CD4-positive, alpha-beta memory T cell (primary cell): ENCODE measurements at regions not wholly inside any gene's neighbourhood (a gene's known extent, or its start where the extent isn't known, plus 50 kb on each side); places are given as distances from the start of the nearest gene placed in this dataset.

Experiments used
- CTCF ChIA-PET: fragments of 350-600 bp; sonication (Branson Sonifier 250); formaldehyde crosslinking; loops from one replicate; lab custom pipeline; 2021; ENCODE audit warnings: inconsistent platforms; ENCODE audit not compliant: partially characterized antibody; lab: Charles Lee
- POLR2A ChIA-PET: fragments of 350-600 bp; sonication (Branson Sonifier 250); formaldehyde crosslinking; loops from one replicate; lab custom pipeline; 2021; ENCODE audit not compliant: partially characterized antibody; lab: Charles Lee
- DNase-seq, 5 donors: peaks; one replicate each; pipeline versions ENCODE4 v3.0.0 to v3.0.0-alpha.2; 2020 to 2022; ENCODE audit warnings: mixed read lengths in 1 of 5
- H3K27ac ChIP-seq: one replicate; pipeline ENCODE4 v1.7.0; 2013; ENCODE audit warnings: low read depth, low read length
- H3K27me3 ChIP-seq: 2 replicates; pipeline ENCODE4 v1.7.0; 2013; ENCODE audit warnings: mild to moderate bottlenecking, low read length, moderate library complexity; ENCODE audit not compliant: insufficient read depth
- H3K36me3 ChIP-seq: 2 replicates; pipeline ENCODE4 v1.7.0; 2013; ENCODE audit warnings: mild to moderate bottlenecking, low read length, moderate library complexity; ENCODE audit not compliant: insufficient read depth
- H3K4me1 ChIP-seq: 2 replicates; pipeline ENCODE4 v1.7.0; 2013; ENCODE audit warnings: mild to moderate bottlenecking, low read length, moderate library complexity; ENCODE audit not compliant: insufficient read depth
- H3K4me3 ChIP-seq, 2 donors: one replicate each; pipeline ENCODE4 v1.7.0; 2013; ENCODE audit warnings: low read length in 2 of 2, mild to moderate bottlenecking in 1 of 2
- H3K9me3 ChIP-seq, 2 donors: one replicate each; pipeline ENCODE4 v1.7.0; 2013; ENCODE audit warnings: low read length in 2 of 2, control low read depth in 1 of 2; ENCODE audit not compliant: control insufficient read depth in 1 of 2
- H3K27ac Mint-ChIP-seq, 7 donors: one replicate each; pipeline ENCODE4 v1.8.0; 2020 to 2021; ENCODE audit warnings: mixed read lengths in 7 of 7, mild to moderate bottlenecking in 6 of 7, inconsistent platforms in 3 of 7, moderate library complexity in 3 of 7
- H3K27me3 Mint-ChIP-seq, 2 donors: one replicate each; pipeline ENCODE4 v1.8.0; 2020 to 2021; ENCODE audit warnings: mixed read lengths in 2 of 2
- H3K36me3 Mint-ChIP-seq, 2 donors: one replicate each; pipeline ENCODE4 v1.8.0; 2020 to 2021; ENCODE audit warnings: mixed read lengths in 2 of 2, inconsistent platforms in 1 of 2, mild to moderate bottlenecking in 1 of 2
- H3K4me1 Mint-ChIP-seq, 4 donors: one replicate each; pipeline ENCODE4 v1.8.0; 2020 to 2021; ENCODE audit warnings: mixed read lengths in 4 of 4, mild to moderate bottlenecking in 1 of 4
- H3K4me3 Mint-ChIP-seq, 8 donors: one replicate each; pipeline ENCODE4 v1.8.0; 2020 to 2021; ENCODE audit warnings: mixed read lengths in 8 of 8, mild to moderate bottlenecking in 7 of 8, moderate library complexity in 6 of 8, inconsistent platforms in 3 of 8
- H3K9me3 Mint-ChIP-seq, 8 donors: one replicate each; pipeline ENCODE4 v1.8.0; 2020 to 2021; ENCODE audit warnings: mixed read lengths in 8 of 8, mild to moderate bottlenecking in 5 of 8, inconsistent platforms in 3 of 8, moderate library complexity in 1 of 8
- intact Hi-C: fragments of 100-400 bp; cut with micrococcal nuclease; formaldehyde crosslinking; loops from one replicate; pipeline ENCODE4 v1.15.1; 2023

DNA sequence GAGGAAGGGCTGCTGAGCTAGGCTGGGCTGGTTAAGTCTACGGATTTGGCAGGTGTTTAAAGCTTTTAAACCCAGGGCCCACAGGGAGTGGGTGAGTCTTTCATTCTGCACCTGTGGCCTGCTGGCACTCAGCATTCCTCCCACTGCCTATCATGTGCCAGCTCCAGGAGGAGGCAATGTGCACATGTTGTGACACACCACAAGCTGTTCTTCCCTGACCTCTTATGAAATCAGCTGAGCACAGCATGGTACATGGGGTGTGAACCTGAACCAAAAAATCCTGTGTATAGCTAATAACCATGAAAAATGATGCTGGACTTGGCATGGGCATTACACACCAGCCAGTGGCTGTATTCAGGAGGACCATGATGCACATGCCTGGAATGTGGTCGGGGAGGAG, 297.9 kb upstream of the MMADHC start:
- no peaks in the 10 kb centered on the region for H3K27me3 Mint-ChIP-seq
- intact Hi-C loops, result no loop called here
- H3K4me3 Mint-ChIP-seq, result no peak overlapping the region
- H3K27ac ChIP-seq, result no peak overlapping the region
- DNase-seq, result no peak
- ChIA-PET POLR2A (no interaction called here), CTCF (no interaction called here)
- no peaks in the 10 kb centered on the region for H3K36me3 ChIP-seq
- H3K27ac Mint-ChIP-seq, result no peak overlapping the region
- no peaks in the 10 kb centered on the region for H3K27me3 ChIP-seq
- no peaks in the 10 kb centered on the region for H3K4me1 Mint-ChIP-seq
- no peaks in the 10 kb centered on the region for H3K36me3 Mint-ChIP-seq
- H3K4me3 ChIP-seq, result no peak overlapping the region
- no peaks in the 10 kb centered on the region for H3K9me3 ChIP-seq
- H3K4me1 ChIP-seq, result no peaks in the 10 kb centered on the region
- peaks cover 0 to 12% (median 2%) of the 10 kb centered on the region in 8 donors for H3K9me3 Mint-ChIP-seq

GRCh38 chr2:149884871-149885270, 297.3 kb upstream of the MMADHC start:
- Histone ChIP-seq H3K27me3 (no peaks in the 10 kb centered on the region), H3K27ac (no peak overlapping the region), H3K36me3 (no peaks in the 10 kb centered on the region), H3K4me1 (no peaks in the 10 kb centered on the region), H3K4me3 (no peak overlapping the region), H3K9me3 (no peaks in the 10 kb centered on the region)
- Mint-ChIP-seq H3K27me3 (no peaks in the 10 kb centered on the region), H3K4me1 (no peaks in the 10 kb centered on the region), H3K9me3 (peaks cover 0 to 12% (median 2%) of the 10 kb centered on the region in 8 donors), H3K36me3 (no peaks in the 10 kb centered on the region), H3K4me3 (no peak overlapping the region), H3K27ac (no peak overlapping the region)
- intact Hi-C loops, result no loop called here
- CTCF ChIA-PET, result no interaction called here
- no peak for DNase-seq
- POLR2A ChIA-PET, result no interaction called here

DNA sequence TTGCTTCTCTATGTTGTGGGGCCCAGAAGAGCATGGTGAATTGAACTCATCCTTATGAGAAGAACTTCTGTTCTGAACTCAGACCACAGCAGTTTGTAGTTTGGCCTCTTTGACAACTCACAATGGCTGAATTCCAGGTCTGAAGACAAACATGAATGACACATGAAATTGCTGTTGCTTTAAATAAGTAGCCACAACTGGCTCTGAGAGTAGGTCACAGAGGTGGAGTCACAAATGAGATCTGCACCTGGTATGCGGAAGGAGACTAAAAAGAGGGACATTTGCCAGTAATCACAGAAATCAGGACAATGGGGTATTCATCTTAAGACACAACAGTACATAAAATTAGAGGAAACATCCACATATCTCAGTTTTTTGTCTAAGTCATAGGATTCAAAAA, 290.3 kb upstream of the MMADHC start:
- ChIA-PET POLR2A (no interaction called here), CTCF (no interaction called here)
- Mint-ChIP-seq H3K36me3 (no peaks in the 10 kb centered on the region), H3K9me3 (peaks cover 0 to 15% (median 4%) of the 10 kb centered on the region in 8 donors), H3K27ac (no peak overlapping the region), H3K4me1 (no peaks in the 10 kb centered on the region), H3K4me3 (no peak overlapping the region), H3K27me3 (no peaks in the 10 kb centered on the region)
- intact Hi-C loops, result no loop called here
- no peaks in the 10 kb centered on the region for H3K4me1 ChIP-seq
- no peak overlapping the region for H3K27ac ChIP-seq
- H3K9me3 ChIP-seq, result no peaks in the 10 kb centered on the region
- DNase-seq, result no peak
- no peaks in the 10 kb centered on the region for H3K36me3 ChIP-seq
- no peak overlapping the region for H3K4me3 ChIP-seq
- H3K27me3 ChIP-seq, result no peaks in the 10 kb centered on the region

- Histone ChIP-seq H3K27me3 (no peaks in the 10 kb centered on the region), H3K4me3 (no peak overlapping the region), H3K27ac (no peak overlapping the region), H3K36me3 (no peaks in the 10 kb centered on the region), H3K9me3 (no peaks in the 10 kb centered on the region), H3K4me1 (no peaks in the 10 kb centered on the region)
- Mint-ChIP-seq H3K36me3 (no peaks in the 10 kb centered on the region), H3K4me1 (no peaks in the 10 kb centered on the region), H3K9me3 (peaks cover 0 to 15% (median 4%) of the 10 kb centered on the region in 8 donors), H3K4me3 (no peak overlapping the region), H3K27ac (no peak overlapping the region), H3K27me3 (no peaks in the 10 kb centered on the region)
- no peak for DNase-seq
- ChIA-PET CTCF (no interaction called here), POLR2A (no interaction called here)
- intact Hi-C loops, result no loop called here
Observed at GRCh38 chr2:149877074-149877473, 289.5 kb upstream of the MMADHC start.

- no peak overlapping the region for H3K4me3 Mint-ChIP-seq
- intact Hi-C loops, result no loop called here
- ChIA-PET POLR2A (no interaction called here), CTCF (no interaction called here)
- no peak overlapping the region for H3K27ac Mint-ChIP-seq
- Histone ChIP-seq H3K4me1 (no peaks in the 10 kb centered on the region), H3K4me3 (no peak overlapping the region), H3K9me3 (no peaks in the 10 kb centered on the region), H3K27ac (no peak overlapping the region), H3K36me3 (no peaks in the 10 kb centered on the region), H3K27me3 (no peaks in the 10 kb centered on the region)
- peaks cover 0 to 11% (median 4%) of the 10 kb centered on the region in 8 donors for H3K9me3 Mint-ChIP-seq
- no peaks in the 10 kb centered on the region for H3K36me3 Mint-ChIP-seq
- no peak for DNase-seq
- no peaks in the 10 kb centered on the region for H3K4me1 Mint-ChIP-seq
- H3K27me3 Mint-ChIP-seq, result no peaks in the 10 kb centered on the region
Observed at GRCh38 chr2:149873936-149874335, 286.4 kb upstream of the MMADHC start.

GRCh38 chr2:149872638-149873150, 285.1 kb upstream of the MMADHC start:
- ChIA-PET CTCF (no interaction called here), POLR2A (no interaction called here)
- H3K4me1 Mint-ChIP-seq, result no peaks in the 10 kb centered on the region
- H3K27me3 ChIP-seq, result no peaks in the 10 kb centered on the region
- H3K9me3 Mint-ChIP-seq, result peaks cover 0 to 10% (median 3%) of the 10 kb centered on the region in 8 donors
- H3K27me3 Mint-ChIP-seq, result no peaks in the 10 kb centered on the region
- no peaks in the 10 kb centered on the region for H3K36me3 Mint-ChIP-seq
- H3K36me3 ChIP-seq, result no peaks in the 10 kb centered on the region
- no peak overlapping the region for H3K4me3 ChIP-seq
- H3K9me3 ChIP-seq, result no peaks in the 10 kb centered on the region
- DNase-seq, result no peak
- H3K4me3 Mint-ChIP-seq, result no peak overlapping the region
- no peak overlapping the region for H3K27ac ChIP-seq
- H3K27ac Mint-ChIP-seq, result no peak overlapping the region
- no peaks in the 10 kb centered on the region for H3K4me1 ChIP-seq
- intact Hi-C loops, result no loop called here

- H3K4me3 ChIP-seq, result no peak overlapping the region
- no peaks in the 10 kb centered on the region for H3K27me3 Mint-ChIP-seq
- no peaks in the 10 kb centered on the region for H3K36me3 ChIP-seq
- H3K9me3 Mint-ChIP-seq, result peaks cover 0 to 15% (median 3%) of the 10 kb centered on the region in 8 donors
- H3K4me1 ChIP-seq, result no peaks in the 10 kb centered on the region
- no peak overlapping the region for H3K4me3 Mint-ChIP-seq
- intact Hi-C loops, result no loop called here
- no peaks in the 10 kb centered on the region for H3K4me1 Mint-ChIP-seq
- H3K9me3 ChIP-seq, result no peaks in the 10 kb centered on the region
- H3K36me3 Mint-ChIP-seq, result no peaks in the 10 kb centered on the region
- ChIA-PET CTCF (no interaction called here), POLR2A (no interaction called here)
- no peak overlapping the region for H3K27ac Mint-ChIP-seq
- no peaks in the 10 kb centered on the region for H3K27me3 ChIP-seq
- no peak overlapping the region for H3K27ac ChIP-seq
- DNase-seq, result no peak
Observed at GRCh38 chr2:149872041-149872440, 284.5 kb upstream of the MMADHC start.
